Panc1 (cell line): ENCODE measurements at regions not wholly inside any gene's neighbourhood (a gene's known extent, or its start where the extent isn't known, plus 50 kb on each side); places are given as distances from the start of the nearest gene placed in this dataset.
"Not testable (repeated sequence)": the region's sequence is repeated elsewhere in the genome, so short reads cannot be mapped to it uniquely, and the experiment has no call there.

Source experiments
- ATAC-seq: fragments of 200-7000 bp; cut with Tn5 transposase; 2 replicates; pipeline ENCODE4 v1.9.1; 2020; ENCODE audit warnings: mild to moderate bottlenecking, moderate library complexity
- BruUV-seq: library from RNA; stranded (reverse); fragments of 400-500 nt; replicated peaks from 2 replicates; lab custom pipeline; 2021; lab: Mats Ljungman, UMichigan
- CTCF ChIA-PET: fragments of 300-600 bp; sonication (Branson Sonifier 250); formaldehyde crosslinking; loops from one replicate; lab custom pipeline; 2022; ENCODE audit warnings: antibody characterized with exemption; lab: Charles Lee
- POLR2A ChIA-PET: fragments of 300-600 bp; sonication (Branson Sonifier 250); formaldehyde crosslinking; loops from one replicate; lab custom pipeline; 2022; ENCODE audit warnings: antibody characterized with exemption; lab: Charles Lee
- DNase-seq: peaks from one replicate; pipeline ENCODE4 v3.0.0-alpha.2; 2010; ENCODE audit warnings: low read depth, low spot score
- H3K27ac ChIP-seq: 2 replicates; pipeline ENCODE4 v1.5.1; 2011; ENCODE audit warnings: mild to moderate bottlenecking, low read length, inconsistent platforms
- H3K27me3 ChIP-seq: fragments of 200-500 bp; sonication (Bioruptor generic); 2 replicates; pipeline ENCODE4 v1.6.0; 2014; ENCODE audit warnings: low read length, inconsistent platforms; ENCODE audit not compliant: control insufficient read depth, insufficient read depth
- H3K36me3 ChIP-seq: fragments of 200-500 bp; sonication (Bioruptor generic); 2 replicates; pipeline ENCODE4 v1.5.1; 2014; ENCODE audit warnings: inconsistent platforms, mild to moderate bottlenecking, low read length, moderate library complexity; ENCODE audit not compliant: control insufficient read depth, insufficient read depth
- H3K4me1 ChIP-seq: 2 replicates; pipeline ENCODE4 v1.5.1; 2011; ENCODE audit warnings: inconsistent platforms, mild to moderate bottlenecking, low read length, moderate library complexity; ENCODE audit not compliant: control insufficient read depth, insufficient read depth
- H3K4me3 ChIP-seq, 2 experiments: 2 replicates each; pipeline ENCODE4 v1.5.1; 2011 to 2012; ENCODE audit warnings: low read depth in 2 of 2, low read length in 2 of 2, mild to moderate bottlenecking in 2 of 2, inconsistent platforms in 1 of 2, moderate library complexity in 1 of 2
- H3K9me3 ChIP-seq: fragments of 200-500 bp; sonication (Bioruptor generic); 2 replicates; pipeline ENCODE4 v1.5.1; 2014; ENCODE audit warnings: low read depth, mild to moderate bottlenecking, inconsistent platforms, low read length, moderate library complexity; ENCODE audit not compliant: control insufficient read depth, insufficient read depth
- POLR2AphosphoS5 ChIP-seq: IDR thresholded peaks from 2 replicates; pipeline ENCODE4 v1.6.1; 2012; ENCODE audit warnings: mild to moderate bottlenecking, low read depth, low read length, moderate library complexity
- SIN3A ChIP-seq: IDR thresholded peaks from 2 replicates; pipeline ENCODE4 v1.6.1; 2012; ENCODE audit warnings: low read depth, mild to moderate bottlenecking, low read length, moderate library complexity, borderline replicate concordance; ENCODE audit not compliant: insufficient read depth
- TCF7L2 ChIP-seq: IDR thresholded peaks from 2 replicates; pipeline ENCODE4 v1.6.1; 2011; ENCODE audit warnings: mild to moderate bottlenecking, low read depth, low read length, inconsistent platforms
- in situ Hi-C: cut with HindIII; loops from 2 replicates; pipeline ENCODE4 v1.10.0; 2016; ENCODE audit warnings: low sequenced_read_pairs, low pct_unique_long_range_greater_than_20kb
- intact Hi-C: fragments of 100-400 bp; cut with micrococcal nuclease; formaldehyde crosslinking; loops from one replicate; pipeline ENCODE4 v1.10.0; 2022; ENCODE audit not compliant: unreplicated experiment
- TF ChIP-seq, protein P1 (sequence below): fragments of 450-650 bp; IDR thresholded peaks from 2 replicates; pipeline ENCODE4 v1.5.1; 2017; ENCODE audit warnings: mild to moderate bottlenecking
- TF ChIP-seq, protein P2 (sequence below), 2 experiments: IDR thresholded peaks; 2 replicates each; pipeline ENCODE4 v1.6.1; 2011 to 2012; ENCODE audit warnings: low read depth in 2 of 2, control low read depth in 1 of 2, low read length in 1 of 2, mild to moderate bottlenecking in 1 of 2, moderate library complexity in 1 of 2; ENCODE audit not compliant: insufficient read depth in 1 of 2

DNA sequence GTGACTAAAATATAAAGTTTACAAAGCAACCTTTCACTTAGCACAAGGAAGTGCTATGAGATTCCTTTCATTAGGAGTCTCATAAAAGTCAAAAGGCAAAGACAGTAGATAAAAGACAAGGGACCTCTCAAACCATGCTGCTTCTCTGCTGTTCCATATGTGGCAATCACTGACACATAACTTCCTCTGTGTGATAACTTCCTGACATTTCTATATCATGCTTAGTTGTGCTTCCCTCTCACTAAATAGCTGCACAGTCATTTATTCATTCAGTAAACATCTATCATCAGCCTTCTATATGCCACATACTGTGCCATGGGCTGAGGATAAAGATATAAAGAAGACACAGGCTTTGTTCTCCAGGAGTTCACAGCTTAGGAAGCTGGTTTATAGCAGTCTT is 214.8 kb upstream of the GRIK2 start:
- no TSS peak for BruUV-seq
- DNase-seq (no peak), ATAC-seq (no peak)
- H3K4me3 ChIP-seq: no peak overlapping the region
- in situ Hi-C loops: no loop called here
- ChIA-PET CTCF (no interaction called here), POLR2A (no interaction called here)
- no peaks in the 10 kb centered on the region for H3K4me1 ChIP-seq
- no peak overlapping the region for H3K27ac ChIP-seq
- TF ChIP-seq, protein P1, sequence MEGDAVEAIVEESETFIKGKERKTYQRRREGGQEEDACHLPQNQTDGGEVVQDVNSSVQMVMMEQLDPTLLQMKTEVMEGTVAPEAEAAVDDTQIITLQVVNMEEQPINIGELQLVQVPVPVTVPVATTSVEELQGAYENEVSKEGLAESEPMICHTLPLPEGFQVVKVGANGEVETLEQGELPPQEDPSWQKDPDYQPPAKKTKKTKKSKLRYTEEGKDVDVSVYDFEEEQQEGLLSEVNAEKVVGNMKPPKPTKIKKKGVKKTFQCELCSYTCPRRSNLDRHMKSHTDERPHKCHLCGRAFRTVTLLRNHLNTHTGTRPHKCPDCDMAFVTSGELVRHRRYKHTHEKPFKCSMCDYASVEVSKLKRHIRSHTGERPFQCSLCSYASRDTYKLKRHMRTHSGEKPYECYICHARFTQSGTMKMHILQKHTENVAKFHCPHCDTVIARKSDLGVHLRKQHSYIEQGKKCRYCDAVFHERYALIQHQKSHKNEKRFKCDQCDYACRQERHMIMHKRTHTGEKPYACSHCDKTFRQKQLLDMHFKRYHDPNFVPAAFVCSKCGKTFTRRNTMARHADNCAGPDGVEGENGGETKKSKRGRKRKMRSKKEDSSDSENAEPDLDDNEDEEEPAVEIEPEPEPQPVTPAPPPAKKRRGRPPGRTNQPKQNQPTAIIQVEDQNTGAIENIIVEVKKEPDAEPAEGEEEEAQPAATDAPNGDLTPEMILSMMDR: no peak
- TF ChIP-seq POLR2AphosphoS5 (no peak), TCF7L2 (no peak), SIN3A (no peak)
- TF ChIP-seq, protein P2, sequence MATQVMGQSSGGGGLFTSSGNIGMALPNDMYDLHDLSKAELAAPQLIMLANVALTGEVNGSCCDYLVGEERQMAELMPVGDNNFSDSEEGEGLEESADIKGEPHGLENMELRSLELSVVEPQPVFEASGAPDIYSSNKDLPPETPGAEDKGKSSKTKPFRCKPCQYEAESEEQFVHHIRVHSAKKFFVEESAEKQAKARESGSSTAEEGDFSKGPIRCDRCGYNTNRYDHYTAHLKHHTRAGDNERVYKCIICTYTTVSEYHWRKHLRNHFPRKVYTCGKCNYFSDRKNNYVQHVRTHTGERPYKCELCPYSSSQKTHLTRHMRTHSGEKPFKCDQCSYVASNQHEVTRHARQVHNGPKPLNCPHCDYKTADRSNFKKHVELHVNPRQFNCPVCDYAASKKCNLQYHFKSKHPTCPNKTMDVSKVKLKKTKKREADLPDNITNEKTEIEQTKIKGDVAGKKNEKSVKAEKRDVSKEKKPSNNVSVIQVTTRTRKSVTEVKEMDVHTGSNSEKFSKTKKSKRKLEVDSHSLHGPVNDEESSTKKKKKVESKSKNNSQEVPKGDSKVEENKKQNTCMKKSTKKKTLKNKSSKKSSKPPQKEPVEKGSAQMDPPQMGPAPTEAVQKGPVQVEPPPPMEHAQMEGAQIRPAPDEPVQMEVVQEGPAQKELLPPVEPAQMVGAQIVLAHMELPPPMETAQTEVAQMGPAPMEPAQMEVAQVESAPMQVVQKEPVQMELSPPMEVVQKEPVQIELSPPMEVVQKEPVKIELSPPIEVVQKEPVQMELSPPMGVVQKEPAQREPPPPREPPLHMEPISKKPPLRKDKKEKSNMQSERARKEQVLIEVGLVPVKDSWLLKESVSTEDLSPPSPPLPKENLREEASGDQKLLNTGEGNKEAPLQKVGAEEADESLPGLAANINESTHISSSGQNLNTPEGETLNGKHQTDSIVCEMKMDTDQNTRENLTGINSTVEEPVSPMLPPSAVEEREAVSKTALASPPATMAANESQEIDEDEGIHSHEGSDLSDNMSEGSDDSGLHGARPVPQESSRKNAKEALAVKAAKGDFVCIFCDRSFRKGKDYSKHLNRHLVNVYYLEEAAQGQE (IDR thresholded peaks at IDR 0.05; ENCODE audit: insufficient read depth in 1 of 2, low read depth in 2 of 2, low read length in 1 of 2): no peak
- H3K36me3 ChIP-seq: no peaks in the 10 kb centered on the region
- no peaks in the 10 kb centered on the region for H3K9me3 ChIP-seq
- H3K27me3 ChIP-seq: no peaks in the 10 kb centered on the region
- intact Hi-C loops: no loop called here

DNA sequence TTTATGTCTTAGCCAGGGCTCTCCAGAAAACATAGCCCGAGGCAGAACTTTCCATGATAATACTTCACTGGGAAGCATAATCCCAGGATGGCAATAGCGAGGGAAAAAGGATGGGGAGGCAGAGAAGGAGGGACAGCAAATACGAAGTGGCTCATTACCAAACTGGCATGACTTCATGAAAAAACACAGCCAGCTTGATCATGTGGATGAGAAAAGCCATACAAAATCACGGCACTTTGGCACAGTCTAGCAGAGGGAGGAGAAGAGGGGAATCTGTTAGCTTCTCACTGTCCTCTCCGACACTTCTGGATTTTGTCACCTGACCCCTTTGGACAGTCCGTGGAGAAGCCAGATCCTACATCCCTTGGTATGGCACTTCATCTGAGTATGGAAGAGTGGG is 212.5 kb upstream of the GRIK2 start:
- TF ChIP-seq, protein P1: no peak
- TF ChIP-seq SIN3A: no peak
- TF ChIP-seq POLR2AphosphoS5: no peak
- TF ChIP-seq, protein P2 (IDR thresholded peaks at IDR 0.05; ENCODE audit: insufficient read depth in 1 of 2, low read depth in 2 of 2, low read length in 1 of 2): no peak
- no peak for TF ChIP-seq TCF7L2
- in situ Hi-C loops (no loop called here), intact Hi-C loops (no loop called here)
- Histone ChIP-seq H3K4me1 (no peaks in the 10 kb centered on the region), H3K27me3 (no peaks in the 10 kb centered on the region), H3K36me3 (no peaks in the 10 kb centered on the region), H3K27ac (no peak overlapping the region), H3K9me3 (no peaks in the 10 kb centered on the region), H3K4me3 (no peak overlapping the region)
- no peak for DNase-seq
- no TSS peak for BruUV-seq
- no peak for ATAC-seq
- POLR2A ChIA-PET: no interaction called here
- CTCF ChIA-PET: no interaction called here

DNA sequence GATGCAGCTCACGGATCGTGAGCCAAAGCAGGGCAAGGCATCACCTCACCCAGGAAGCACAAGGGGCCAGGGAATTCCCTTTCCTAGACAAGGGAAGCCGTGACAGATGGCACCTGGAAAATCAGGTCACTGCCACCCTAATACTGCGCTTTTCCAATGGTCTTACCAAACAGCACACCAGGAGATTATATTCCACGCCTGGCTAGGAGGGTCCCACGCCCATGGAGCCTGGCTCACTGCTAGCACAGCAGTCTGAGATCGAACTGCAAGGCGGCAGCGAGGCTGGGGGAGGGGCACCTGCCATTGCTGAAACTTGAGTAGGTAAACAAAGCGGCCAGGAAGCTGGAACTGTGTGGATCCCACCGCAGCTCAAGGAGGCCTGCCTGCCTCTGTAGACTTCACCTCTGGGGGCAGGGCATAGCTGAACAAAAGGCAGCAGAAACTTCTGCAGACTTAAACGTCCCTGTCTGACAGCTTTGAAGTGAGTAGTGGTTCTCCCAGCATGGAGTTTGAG is 205.2 kb upstream of the GRIK2 start:
- DNase-seq, H3K4me1 ChIP-seq, CTCF ChIA-PET, in situ Hi-C loops, H3K4me3 ChIP-seq, BruUV-seq, H3K27me3 ChIP-seq, POLR2A ChIA-PET, intact Hi-C loops, H3K36me3 ChIP-seq, ATAC-seq, H3K9me3 ChIP-seq, H3K27ac ChIP-seq: not testable (repeated sequence)
